ENCODE measurements at regions not wholly inside any gene's neighbourhood (a gene's known extent, or its start where the extent isn't known, plus 50 kb on each side); places are given as distances from the start of the nearest gene placed in this dataset.

GRCh38 chr10:25766213-25766612 is 167.8 kb upstream of the MYO3A start:
- ChIA-PET POLR2A (no interaction called here), CTCF (no interaction called here)
- DNase-seq (ENCODE audit: extremely low spot score), result no peak
- TF ChIP-seq CTCF (IDR thresholded peaks at IDR 0.05; ENCODE audit: control extremely low read depth, extremely low read depth, low read depth, missing control alignments), result no peak

DNA sequence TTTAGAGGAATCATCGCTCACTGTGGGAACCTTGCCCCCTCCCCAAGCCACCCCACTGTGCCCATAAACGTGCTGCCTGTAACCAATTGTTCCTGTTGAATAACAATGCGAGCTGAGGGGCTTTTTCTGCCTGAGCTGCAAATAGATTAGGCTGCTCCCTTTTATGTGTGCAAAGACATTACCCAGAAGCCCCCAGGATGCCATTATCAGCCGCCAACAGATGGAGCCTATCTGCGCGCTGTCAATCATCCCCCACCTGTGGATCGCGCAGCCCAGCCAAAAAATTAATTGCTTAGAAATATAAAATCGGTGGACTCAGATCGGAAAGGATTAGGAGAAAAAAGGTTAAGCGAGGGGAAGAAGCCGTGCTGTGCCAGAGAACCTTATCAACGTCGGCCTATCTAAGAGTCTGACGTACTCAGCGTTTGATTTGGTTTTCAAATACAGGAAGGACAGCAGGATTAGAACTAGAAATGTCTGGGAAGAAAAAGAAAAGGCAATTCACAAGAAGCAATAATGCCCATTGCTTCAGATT is 167.3 kb upstream of the MYO3A start:
- no peak for DNase-seq (ENCODE audit: extremely low spot score)
- ChIA-PET CTCF (no interaction called here), POLR2A (no interaction called here)
- TF ChIP-seq CTCF (IDR thresholded peaks at IDR 0.05; ENCODE audit: control extremely low read depth, extremely low read depth, low read depth, missing control alignments), result no peak

DNA sequence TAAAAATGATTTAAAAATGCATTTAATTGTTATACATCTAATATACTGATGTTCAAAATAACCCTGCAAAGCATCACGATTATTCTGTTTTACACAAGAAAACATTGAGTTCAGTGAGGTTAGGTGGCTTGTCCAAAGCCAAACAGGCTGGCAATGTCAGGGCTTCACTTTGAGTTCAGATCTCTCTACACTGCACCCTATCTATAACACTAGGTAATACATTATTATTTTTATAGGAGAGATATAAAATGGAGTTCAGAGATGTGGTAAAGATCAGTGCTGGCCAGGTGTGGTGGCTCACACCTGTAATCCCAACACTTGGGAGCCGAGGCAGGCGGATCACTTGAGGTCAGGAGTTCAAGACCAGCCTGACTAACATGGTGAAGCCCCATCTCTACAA is 165.9 kb upstream of the MYO3A start:
- no peak for TF ChIP-seq CTCF (IDR thresholded peaks at IDR 0.05; ENCODE audit: control extremely low read depth, extremely low read depth, low read depth, missing control alignments)
- POLR2A ChIA-PET, result no interaction called here
- no peak for DNase-seq (ENCODE audit: extremely low spot score)
- CTCF ChIA-PET, result no interaction called here

- TF ChIP-seq CTCF (IDR thresholded peaks at IDR 0.05; ENCODE audit: control extremely low read depth, extremely low read depth, low read depth, missing control alignments), result no peak
- ChIA-PET CTCF (interaction anchor here (1.8 kb wide), 1 partner anchor 21 kb away, joined by 7 read pairs; no protein-coding TSS in a partner anchor), POLR2A (no interaction called here)
- no peak for DNase-seq (ENCODE audit: extremely low spot score)
Measured at GRCh38 chr10:25778646-25779045, 155.4 kb upstream of the MYO3A start.

DNA sequence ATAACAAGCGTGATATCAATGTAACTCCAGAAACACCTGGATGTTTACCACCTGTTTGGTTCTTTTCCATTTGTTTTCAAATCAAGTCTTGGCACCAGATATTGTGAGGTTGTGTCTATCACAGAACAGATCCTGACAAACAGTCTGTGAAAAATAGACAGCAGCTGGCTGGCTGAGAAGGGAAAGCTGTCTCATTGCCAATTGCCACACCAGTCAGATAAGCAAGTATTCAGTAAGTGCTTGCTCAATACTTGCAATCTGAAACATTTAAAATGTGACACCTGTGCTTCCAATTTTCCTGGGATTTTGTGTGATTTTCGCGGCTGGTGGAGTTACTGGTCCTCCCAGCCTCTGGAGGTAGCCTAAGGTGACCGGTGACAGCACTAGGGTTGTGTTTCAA is 147.9 kb upstream of the MYO3A start:
- TF ChIP-seq CTCF (IDR thresholded peaks at IDR 0.05; ENCODE audit: control extremely low read depth, extremely low read depth, low read depth, missing control alignments), result no peak
- ChIA-PET CTCF (no interaction called here), POLR2A (no interaction called here)
- no peak for DNase-seq (ENCODE audit: extremely low spot score)

DNA sequence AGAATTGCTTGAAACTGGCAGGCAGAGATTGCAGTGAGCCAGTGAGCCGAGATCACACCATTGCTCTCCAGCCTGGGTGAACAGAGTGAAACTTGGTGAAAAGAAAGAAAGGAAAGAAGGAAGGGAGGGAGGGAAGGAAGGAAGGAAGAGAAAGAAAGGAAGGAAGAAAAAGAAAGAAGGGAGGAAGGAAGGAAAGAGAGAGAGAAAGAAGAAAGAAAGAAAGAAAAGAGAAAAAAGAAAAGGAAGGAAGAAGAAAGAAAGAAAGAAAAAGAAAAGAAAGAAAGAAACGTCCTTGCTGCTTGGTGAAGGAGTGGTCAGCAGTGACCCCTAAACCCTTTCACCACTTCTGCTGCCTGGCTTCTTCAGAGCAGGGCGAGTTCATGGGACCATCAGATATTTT is 147.1 kb upstream of the MYO3A start:
- DNase-seq (ENCODE audit: extremely low spot score), result no peak
- TF ChIP-seq CTCF (IDR thresholded peaks at IDR 0.05; ENCODE audit: control extremely low read depth, extremely low read depth, low read depth, missing control alignments), result no peak
- ChIA-PET POLR2A (no interaction called here), CTCF (no interaction called here)

DNA sequence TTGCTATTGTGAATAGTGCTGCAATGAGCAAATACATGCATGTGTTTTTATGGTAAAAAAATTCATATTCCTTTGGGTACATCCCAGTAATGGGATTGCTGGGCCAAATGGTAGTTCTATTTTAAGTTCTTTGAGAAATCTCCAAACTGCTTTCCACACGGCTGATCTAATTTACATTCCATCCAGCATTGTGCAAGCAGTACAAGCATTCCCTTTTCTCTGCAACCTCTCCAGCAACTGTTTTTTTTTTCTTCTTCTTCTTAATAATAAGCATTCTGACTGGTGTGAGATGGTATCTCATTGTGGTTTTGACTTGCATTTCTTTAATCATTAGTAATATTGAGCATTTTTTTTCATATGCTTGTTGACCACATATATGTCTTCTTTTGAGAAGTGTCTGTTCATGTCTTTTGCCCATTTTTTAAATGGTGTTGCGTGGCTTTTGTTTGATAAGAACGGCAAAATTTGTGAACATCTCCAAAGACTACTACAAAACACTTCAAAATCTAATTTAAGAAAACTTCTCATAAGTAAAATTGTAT is 136.1 kb upstream of the MYO3A start:
- no peak for DNase-seq (ENCODE audit: extremely low spot score)
- ChIA-PET POLR2A (no interaction called here), CTCF (no interaction called here)
- TF ChIP-seq CTCF (IDR thresholded peaks at IDR 0.05; ENCODE audit: control extremely low read depth, extremely low read depth, low read depth, missing control alignments), result no peak
